ENCODE measurements at regions not wholly inside any gene's neighbourhood (a gene's known extent, or its start where the extent isn't known, plus 50 kb on each side); places are given as distances from the start of the nearest gene placed in this dataset.
"Not testable (repeated sequence)": the region's sequence is repeated elsewhere in the genome, so short reads cannot be mapped to it uniquely, and the experiment has no call there.

DNA sequence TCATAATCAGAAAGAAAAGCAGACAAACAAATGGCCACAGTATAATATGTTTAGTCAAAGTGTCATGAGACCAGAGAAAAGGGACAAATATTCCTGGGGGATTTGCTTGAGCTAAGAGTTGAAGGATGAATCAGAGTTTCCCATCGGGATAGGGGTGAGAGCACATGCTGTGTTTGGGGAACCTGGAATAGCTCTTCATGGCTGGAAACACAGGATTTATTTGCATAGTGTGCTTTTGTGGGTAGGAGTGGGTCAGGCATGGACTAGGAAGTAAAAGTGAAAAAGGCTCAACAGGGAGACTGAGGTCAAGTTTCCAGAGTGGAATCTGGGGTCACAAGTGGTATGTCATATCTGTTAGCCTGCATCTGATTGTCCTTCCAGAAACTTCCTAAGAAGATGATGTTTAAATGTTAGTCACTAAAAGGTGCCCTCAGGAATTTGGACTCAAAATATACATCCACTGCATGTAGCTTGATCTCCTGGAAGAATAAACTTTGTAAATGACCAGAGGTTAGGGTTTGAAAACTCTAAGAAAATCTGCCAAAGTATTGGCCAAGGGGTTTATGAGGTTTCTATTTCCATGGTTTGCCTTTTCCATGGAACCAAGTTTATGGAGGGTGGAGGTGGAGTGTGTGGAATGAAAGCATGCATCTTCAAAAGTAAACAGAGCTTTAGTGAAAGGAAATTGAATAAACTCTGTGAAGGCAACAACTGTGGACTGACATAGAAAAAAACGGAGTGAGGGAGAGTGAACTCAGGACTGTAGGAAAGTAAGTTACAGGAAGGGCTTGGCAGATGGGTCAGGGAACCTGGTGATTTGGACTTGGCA, 344.6 kb downstream of the C12orf75 start:
- TF ChIP-seq, protein P1, sequence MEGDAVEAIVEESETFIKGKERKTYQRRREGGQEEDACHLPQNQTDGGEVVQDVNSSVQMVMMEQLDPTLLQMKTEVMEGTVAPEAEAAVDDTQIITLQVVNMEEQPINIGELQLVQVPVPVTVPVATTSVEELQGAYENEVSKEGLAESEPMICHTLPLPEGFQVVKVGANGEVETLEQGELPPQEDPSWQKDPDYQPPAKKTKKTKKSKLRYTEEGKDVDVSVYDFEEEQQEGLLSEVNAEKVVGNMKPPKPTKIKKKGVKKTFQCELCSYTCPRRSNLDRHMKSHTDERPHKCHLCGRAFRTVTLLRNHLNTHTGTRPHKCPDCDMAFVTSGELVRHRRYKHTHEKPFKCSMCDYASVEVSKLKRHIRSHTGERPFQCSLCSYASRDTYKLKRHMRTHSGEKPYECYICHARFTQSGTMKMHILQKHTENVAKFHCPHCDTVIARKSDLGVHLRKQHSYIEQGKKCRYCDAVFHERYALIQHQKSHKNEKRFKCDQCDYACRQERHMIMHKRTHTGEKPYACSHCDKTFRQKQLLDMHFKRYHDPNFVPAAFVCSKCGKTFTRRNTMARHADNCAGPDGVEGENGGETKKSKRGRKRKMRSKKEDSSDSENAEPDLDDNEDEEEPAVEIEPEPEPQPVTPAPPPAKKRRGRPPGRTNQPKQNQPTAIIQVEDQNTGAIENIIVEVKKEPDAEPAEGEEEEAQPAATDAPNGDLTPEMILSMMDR (IDR thresholded peaks at IDR 0.05): no peak
- no peaks in the 10 kb centered on the region for H3K4me1 Mint-ChIP-seq
- H3K36me3 Mint-ChIP-seq (ENCODE audit: low read depth): no peaks in the 10 kb centered on the region
- POLR2A ChIA-PET: no interaction called here
- CTCF ChIA-PET: no interaction called here
- DNase-seq: no peak
- no peaks in the 10 kb centered on the region for H3K27me3 Mint-ChIP-seq
- intact Hi-C loops (cut with micrococcal nuclease): no loop called here
- no peak for ATAC-seq (ENCODE audit: low read depth)
- no peaks in the 10 kb centered on the region for H3K9me3 Mint-ChIP-seq
- no peak overlapping the region for H3K27ac Mint-ChIP-seq
- no peak overlapping the region for H3K4me3 Mint-ChIP-seq

DNA sequence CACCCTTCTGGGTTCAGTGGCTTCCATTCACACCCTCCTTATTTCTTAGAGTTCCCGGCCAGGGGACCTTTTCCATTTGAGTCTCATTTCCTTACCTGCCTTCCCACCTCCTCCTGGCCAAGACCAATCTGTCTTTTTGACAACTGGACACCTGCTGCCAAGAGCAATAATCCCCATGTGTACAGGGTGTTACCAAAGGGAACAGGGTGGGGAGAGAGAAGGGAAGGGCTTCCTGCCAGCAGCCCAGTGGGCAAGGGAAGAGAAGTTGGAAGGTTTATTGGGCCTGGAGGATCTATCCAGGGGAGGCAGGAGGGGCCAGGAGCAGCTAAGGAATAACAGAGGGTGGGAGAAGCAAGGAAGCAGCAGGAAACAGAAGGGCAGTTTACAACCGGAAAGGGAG, 346.2 kb downstream of the C12orf75 start:
- POLR2A ChIA-PET: no interaction called here
- no peak for DNase-seq

DNA sequence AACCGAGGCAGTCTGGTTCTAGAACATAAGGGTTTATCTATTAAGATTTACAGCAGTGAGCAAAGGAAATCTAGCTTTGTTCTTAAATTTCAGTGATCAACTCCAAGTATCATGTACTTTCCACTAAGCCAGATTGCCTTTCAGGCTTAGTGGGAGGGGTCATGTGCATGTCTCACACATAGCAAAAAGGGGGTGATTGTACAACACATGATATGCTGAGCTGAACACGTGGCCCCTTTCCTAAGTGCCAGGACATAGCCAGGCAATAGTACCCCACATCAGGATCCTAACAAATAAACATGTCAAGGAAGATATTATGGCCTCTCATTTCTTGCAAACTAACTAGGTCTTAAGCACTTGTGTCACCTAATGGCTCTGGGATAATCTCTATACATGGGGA, 347.2 kb downstream of the C12orf75 start:
- no peak overlapping the region for H3K27ac Mint-ChIP-seq
- H3K27me3 Mint-ChIP-seq: no peaks in the 10 kb centered on the region
- TF ChIP-seq, protein P1 (IDR thresholded peaks at IDR 0.05): no peak
- intact Hi-C loops (cut with micrococcal nuclease): no loop called here
- no peak for DNase-seq
- no peak for ATAC-seq (ENCODE audit: low read depth)
- ChIA-PET CTCF (no interaction called here), POLR2A (no interaction called here)
- no peaks in the 10 kb centered on the region for H3K9me3 Mint-ChIP-seq
- no peak overlapping the region for H3K4me3 Mint-ChIP-seq
- no peaks in the 10 kb centered on the region for H3K36me3 Mint-ChIP-seq (ENCODE audit: low read depth)
- no peaks in the 10 kb centered on the region for H3K4me1 Mint-ChIP-seq

More for the DNA sequence above, 346.2 kb downstream of the C12orf75 start:
- TF ChIP-seq, protein P1 (IDR thresholded peaks at IDR 0.05): no peak
- CTCF ChIA-PET: no interaction called here
- intact Hi-C loops (cut with micrococcal nuclease): no loop called here
- Mint-ChIP-seq H3K36me3 (ENCODE audit: low read depth) (no peaks in the 10 kb centered on the region), H3K4me3 (no peak overlapping the region), H3K27me3 (no peaks in the 10 kb centered on the region), H3K9me3 (no peaks in the 10 kb centered on the region), H3K4me1 (no peaks in the 10 kb centered on the region), H3K27ac (no peak overlapping the region)
- ATAC-seq (ENCODE audit: low read depth): no peak

DNA sequence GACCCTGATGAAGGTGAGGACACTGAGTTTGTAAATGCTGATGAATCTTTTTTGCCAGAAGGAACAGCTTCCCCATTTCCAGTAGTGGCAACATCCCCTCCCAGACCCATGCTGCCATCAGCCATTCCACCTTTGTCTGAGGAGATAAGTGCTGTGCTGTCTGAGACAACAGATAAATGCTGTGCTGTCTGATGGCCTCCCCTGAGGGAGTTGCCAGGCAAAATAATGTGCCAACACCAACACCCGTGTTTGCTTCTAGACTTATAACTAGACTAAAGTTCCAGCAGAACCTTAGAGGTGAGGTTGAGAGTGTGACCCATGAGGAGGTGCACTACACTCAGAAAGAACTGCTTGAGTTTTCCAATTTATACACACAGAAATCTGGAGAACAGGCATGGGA, 349.5 kb downstream of the C12orf75 start:
- TF ChIP-seq, protein P1 (IDR thresholded peaks at IDR 0.05): no peak
- ChIA-PET POLR2A (no interaction called here), CTCF (no interaction called here)
- H3K36me3 Mint-ChIP-seq (ENCODE audit: low read depth): no peaks in the 10 kb centered on the region
- no peak overlapping the region for H3K4me3 Mint-ChIP-seq
- ATAC-seq (ENCODE audit: low read depth) (no peak), DNase-seq (no peak)
- peaks cover 2% of the 10 kb centered on the region for H3K9me3 Mint-ChIP-seq
- intact Hi-C loops (cut with micrococcal nuclease): no loop called here
- H3K27ac Mint-ChIP-seq: no peak overlapping the region
- no peaks in the 10 kb centered on the region for H3K4me1 Mint-ChIP-seq
- H3K27me3 Mint-ChIP-seq: no peaks in the 10 kb centered on the region

DNA sequence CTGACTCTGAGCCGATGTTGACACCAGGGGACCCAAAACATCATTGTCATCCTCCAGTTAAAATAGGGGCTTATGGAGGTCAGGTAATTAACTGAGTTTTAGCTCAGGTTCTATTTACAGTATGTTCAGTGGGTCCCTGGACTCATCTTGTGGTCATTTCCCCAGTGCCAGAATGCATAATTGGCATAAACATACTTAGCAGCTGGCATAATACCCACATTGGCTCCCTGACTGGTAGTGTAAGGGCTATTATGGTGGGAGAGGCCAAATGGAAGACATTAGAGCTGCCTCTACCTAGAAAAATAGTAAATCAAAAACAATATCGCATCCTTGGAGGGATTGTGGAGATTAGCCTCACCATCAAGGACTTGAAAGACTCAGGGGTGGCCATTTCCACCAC, 350.9 kb downstream of the C12orf75 start:
- Mint-ChIP-seq H3K4me1 (no peaks in the 10 kb centered on the region), H3K9me3 (peaks cover 2% of the 10 kb centered on the region), H3K27me3 (no peaks in the 10 kb centered on the region), H3K4me3 (no peak overlapping the region), H3K36me3 (ENCODE audit: low read depth) (no peaks in the 10 kb centered on the region), H3K27ac (no peak overlapping the region)
- POLR2A ChIA-PET: no interaction called here
- TF ChIP-seq, protein P1 (IDR thresholded peaks at IDR 0.05): no peak
- CTCF ChIA-PET: no interaction called here
- no peak for DNase-seq
- intact Hi-C loops (cut with micrococcal nuclease): no loop called here
- no peak for ATAC-seq (ENCODE audit: low read depth)

DNA sequence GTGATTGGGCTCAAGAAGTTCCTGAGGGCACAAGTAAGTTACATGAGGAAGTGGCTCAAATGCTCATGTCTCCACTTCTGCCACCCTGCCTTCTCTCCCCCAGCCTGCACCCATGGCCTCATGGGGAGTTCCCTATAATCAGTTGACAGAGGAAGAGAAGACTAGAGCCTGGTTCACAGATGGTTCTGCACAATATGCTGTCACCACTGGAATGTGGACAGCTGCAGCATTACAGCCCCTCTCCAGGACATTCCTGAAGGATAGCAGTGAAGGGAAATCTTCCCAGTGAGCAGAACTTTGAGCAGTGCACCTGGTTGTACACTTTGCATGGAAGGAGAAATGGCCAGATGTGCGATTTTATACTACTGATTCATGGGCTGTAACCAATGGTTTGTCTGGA, 352.3 kb downstream of the C12orf75 start:
- ATAC-seq (ENCODE audit: low read depth); DNase-seq; H3K27me3 Mint-ChIP-seq; H3K4me3 Mint-ChIP-seq; H3K4me1 Mint-ChIP-seq; intact Hi-C loops (cut with micrococcal nuclease); H3K27ac Mint-ChIP-seq; CTCF ChIA-PET; H3K36me3 Mint-ChIP-seq (ENCODE audit: low read depth); POLR2A ChIA-PET; H3K9me3 Mint-ChIP-seq: not testable (repeated sequence)

DNA sequence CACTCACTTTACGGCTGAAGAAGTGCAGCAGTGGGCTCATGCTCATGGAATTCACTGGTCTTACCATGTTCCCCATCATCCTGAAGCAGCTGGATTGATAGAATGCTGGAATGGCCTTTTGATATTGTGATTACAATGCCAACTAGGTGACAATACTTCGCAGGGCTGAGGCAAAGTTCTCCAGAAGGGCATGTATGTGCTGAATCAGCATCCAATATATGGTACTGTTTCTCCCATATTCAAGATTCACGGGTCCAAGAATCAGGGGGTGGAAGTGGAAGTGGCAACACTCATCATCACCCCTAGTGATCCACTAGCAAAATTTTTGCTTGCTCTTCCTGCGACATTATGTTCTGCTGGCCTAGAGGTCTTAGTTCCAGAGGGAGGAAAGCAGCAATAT, 353.3 kb downstream of the C12orf75 start:
- ATAC-seq (ENCODE audit: low read depth); H3K36me3 Mint-ChIP-seq (ENCODE audit: low read depth); POLR2A ChIA-PET; H3K4me3 Mint-ChIP-seq; H3K9me3 Mint-ChIP-seq; DNase-seq; intact Hi-C loops (cut with micrococcal nuclease); H3K4me1 Mint-ChIP-seq; H3K27ac Mint-ChIP-seq; H3K27me3 Mint-ChIP-seq; CTCF ChIA-PET: not testable (repeated sequence)
